Thyroid gland (tissue), 4 donors: ENCODE measurements at regions not wholly inside any gene's neighbourhood (a gene's known extent, or its start where the extent isn't known, plus 50 kb on each side); places are given as distances from the start of the nearest gene placed in this dataset.

ENCODE experiments used
- POLR2A ChIP-seq, 2 donors: fragments of 450-650 bp; IDR thresholded peaks; one replicate each; pipeline ENCODE4 v1.6.1; 2017; ENCODE audit warnings: antibody characterized with exemption in 2 of 2, mild to moderate bottlenecking in 2 of 2, moderate library complexity in 1 of 2
- TF ChIP-seq, protein P1 (sequence below), 6 experiments: fragments of 200-600 bp in 3 of 6; fragments of 450-650 bp in 3 of 6; sonication (generic) in 3 of 6; IDR thresholded peaks; one replicate each; pipeline ENCODE4 v1.5.1; 2016 to 2019; ENCODE audit warnings: antibody characterized with exemption in 6 of 6, mild to moderate bottlenecking in 2 of 6, inconsistent platforms in 1 of 6, moderate library complexity in 1 of 6

DNA sequence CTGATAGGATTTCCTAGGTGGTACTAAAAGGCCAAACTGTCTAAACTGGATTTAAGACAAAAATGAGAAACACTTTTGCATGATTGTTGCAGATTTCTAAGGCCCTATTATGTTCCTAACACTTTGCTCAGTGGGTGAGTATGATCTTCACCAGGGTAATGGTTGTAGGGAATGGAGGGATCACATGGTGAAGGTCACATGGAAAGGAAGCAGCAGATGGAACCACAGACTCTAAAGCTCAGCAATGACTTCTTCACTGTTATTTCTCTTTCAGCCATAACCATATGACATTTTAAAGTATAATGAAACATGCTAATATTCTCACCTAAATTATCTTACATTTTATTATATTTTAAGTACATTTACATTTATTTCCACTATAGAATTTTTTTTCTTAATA, 51.5 kb downstream of the CHRM3 start:
- TF ChIP-seq, protein P1, sequence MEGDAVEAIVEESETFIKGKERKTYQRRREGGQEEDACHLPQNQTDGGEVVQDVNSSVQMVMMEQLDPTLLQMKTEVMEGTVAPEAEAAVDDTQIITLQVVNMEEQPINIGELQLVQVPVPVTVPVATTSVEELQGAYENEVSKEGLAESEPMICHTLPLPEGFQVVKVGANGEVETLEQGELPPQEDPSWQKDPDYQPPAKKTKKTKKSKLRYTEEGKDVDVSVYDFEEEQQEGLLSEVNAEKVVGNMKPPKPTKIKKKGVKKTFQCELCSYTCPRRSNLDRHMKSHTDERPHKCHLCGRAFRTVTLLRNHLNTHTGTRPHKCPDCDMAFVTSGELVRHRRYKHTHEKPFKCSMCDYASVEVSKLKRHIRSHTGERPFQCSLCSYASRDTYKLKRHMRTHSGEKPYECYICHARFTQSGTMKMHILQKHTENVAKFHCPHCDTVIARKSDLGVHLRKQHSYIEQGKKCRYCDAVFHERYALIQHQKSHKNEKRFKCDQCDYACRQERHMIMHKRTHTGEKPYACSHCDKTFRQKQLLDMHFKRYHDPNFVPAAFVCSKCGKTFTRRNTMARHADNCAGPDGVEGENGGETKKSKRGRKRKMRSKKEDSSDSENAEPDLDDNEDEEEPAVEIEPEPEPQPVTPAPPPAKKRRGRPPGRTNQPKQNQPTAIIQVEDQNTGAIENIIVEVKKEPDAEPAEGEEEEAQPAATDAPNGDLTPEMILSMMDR (IDR thresholded peaks at IDR 0.05), result no peak
- TF ChIP-seq POLR2A (IDR thresholded peaks at IDR 0.05), result no peak
